ENCODE measurements at regions not wholly inside any gene's neighbourhood (a gene's known extent, or its start where the extent isn't known, plus 50 kb on each side); places are given as distances from the start of the nearest gene placed in this dataset.

- no peak for TF ChIP-seq TAF1 (IDR thresholded peaks at IDR 0.05; ENCODE audit: low read depth)
- TF ChIP-seq REST (IDR thresholded peaks at IDR 0.05; ENCODE audit: low read depth), result no peak
- no peak for TF ChIP-seq CEBPB (IDR thresholded peaks at IDR 0.05)
Observed at GRCh38 chr16:5383737-5384136, 286.1 kb upstream of the EEF2KMT start.

Measured in Ishikawa (cell line).